Skeletal muscle cell (primary cell): ENCODE measurements at regions not wholly inside any gene's neighbourhood (a gene's known extent, or its start where the extent isn't known, plus 50 kb on each side); places are given as distances from the start of the nearest gene placed in this dataset.
"Not testable (repeated sequence)": the region's sequence is repeated elsewhere in the genome, so short reads cannot be mapped to it uniquely, and the experiment has no call there.

ENCODE experiments used
- DNase-seq: peaks from one replicate; pipeline ENCODE4 v3.0.0-alpha.2; 2010; ENCODE audit warnings: low read depth
- H3K4me3 ChIP-seq: 2 replicates; pipeline ENCODE4 v1.5.1; 2011; ENCODE audit warnings: low read depth, mild to moderate bottlenecking, control low read depth, low read length, moderate library complexity

- H3K4me3 ChIP-seq, result no peak overlapping the region
- no peak for DNase-seq
These were observed 87.8 kb upstream of the USP24 start for GRCh38 chr1:55302972-55303371.

GRCh38 chr1:55301912-55302311 lies 86.7 kb upstream of the USP24 start:
- DNase-seq, result no peak
- no peak overlapping the region for H3K4me3 ChIP-seq

- no peak overlapping the region for H3K4me3 ChIP-seq
- no peak for DNase-seq
These were observed 85.8 kb upstream of the USP24 start for GRCh38 chr1:55300975-55301374.

GRCh38 chr1:55298167-55298894 lies 83.2 kb upstream of the USP24 start:
- DNase-seq, result no peak
- no peak overlapping the region for H3K4me3 ChIP-seq

GRCh38 chr1:55296247-55296646 lies 81.1 kb upstream of the USP24 start:
- not testable (repeated sequence) for H3K4me3 ChIP-seq, DNase-seq

GRCh38 chr1:55289614-55290013 lies 74.5 kb upstream of the USP24 start:
- H3K4me3 ChIP-seq, result no peak overlapping the region
- no peak for DNase-seq

- no peak for DNase-seq
- no peak overlapping the region for H3K4me3 ChIP-seq
These were observed 73.9 kb upstream of the USP24 start for GRCh38 chr1:55289042-55289441.

GRCh38 chr1:55288245-55288644 lies 73.1 kb upstream of the USP24 start:
- H3K4me3 ChIP-seq, result no peak overlapping the region
- no peak for DNase-seq

GRCh38 chr1:55287723-55288122 lies 72.6 kb upstream of the USP24 start:
- DNase-seq, result no peak
- H3K4me3 ChIP-seq, result no peak overlapping the region

- no peak overlapping the region for H3K4me3 ChIP-seq
These were observed 71.9 kb upstream of the USP24 start for GRCh38 chr1:55286856-55287602.

GRCh38 chr1:55285834-55286233 lies 70.7 kb upstream of the USP24 start:
- H3K4me3 ChIP-seq, result no peak overlapping the region
- no peak for DNase-seq

More at GRCh38 chr1:55286856-55287602, 71.9 kb upstream of the USP24 start:
- no peak for DNase-seq

- DNase-seq, result no peak
- no peak overlapping the region for H3K4me3 ChIP-seq
These were observed 69.7 kb upstream of the USP24 start for GRCh38 chr1:55284856-55285255.

- DNase-seq, result no peak
- H3K4me3 ChIP-seq, result no peak overlapping the region
These were observed 66.9 kb upstream of the USP24 start for GRCh38 chr1:55282058-55282457.

GRCh38 chr1:55280731-55281130 lies 65.6 kb upstream of the USP24 start:
- DNase-seq, result no peak
- H3K4me3 ChIP-seq, result no peak overlapping the region

- no peak overlapping the region for H3K4me3 ChIP-seq
- no peak for DNase-seq
These were observed 64.5 kb upstream of the USP24 start for GRCh38 chr1:55279627-55280026.

- no peak overlapping the region for H3K4me3 ChIP-seq
- DNase-seq, result no peak
These were observed 63.2 kb upstream of the USP24 start for GRCh38 chr1:55278378-55278777.

GRCh38 chr1:55277377-55278130 lies 62.4 kb upstream of the USP24 start:
- no peak overlapping the region for H3K4me3 ChIP-seq
- peak; percentile 36 for DNase-seq

- no peak overlapping the region for H3K4me3 ChIP-seq
- no peak for DNase-seq
These were observed 61.7 kb upstream of the USP24 start for GRCh38 chr1:55276671-55277376.

- no peak for DNase-seq
These were observed 60.8 kb upstream of the USP24 start for GRCh38 chr1:55275941-55276341.

More at GRCh38 chr1:55275941-55276341, 60.8 kb upstream of the USP24 start:
- no peak overlapping the region for H3K4me3 ChIP-seq
